H9 (cell line): ENCODE measurements at regions not wholly inside any gene's neighbourhood (a gene's known extent, or its start where the extent isn't known, plus 50 kb on each side); places are given as distances from the start of the nearest gene placed in this dataset.

Experiments used
- DNase-seq: peaks from one replicate; pipeline ENCODE4 v3.0.0-alpha.2; 2017
- H2AFZ ChIP-seq: one replicate; pipeline ENCODE4 v1.6.1; 2013; ENCODE audit warnings: mild to moderate bottlenecking, low read length, control low read depth, moderate library complexity
- H2AK5ac ChIP-seq: 2 replicates; pipeline ENCODE4 v1.6.1; 2013; ENCODE audit warnings: low read length, control low read depth, mixed read lengths; ENCODE audit not compliant: insufficient read length
- H2BK120ac ChIP-seq: one replicate; pipeline ENCODE4 v1.6.1; 2013; ENCODE audit warnings: low read depth, mild to moderate bottlenecking, low read length, control low read depth, inconsistent platforms; ENCODE audit not compliant: poor library complexity, severe bottlenecking
- H2BK12ac ChIP-seq: 2 replicates; pipeline ENCODE4 v1.6.1; 2013; ENCODE audit warnings: low read length, control low read depth, mixed read lengths, low read depth; ENCODE audit not compliant: insufficient read length
- H2BK15ac ChIP-seq: 2 replicates; pipeline ENCODE4 v1.6.1; 2013; ENCODE audit warnings: low read depth, low read length, control low read depth
- H2BK20ac ChIP-seq: one replicate; pipeline ENCODE4 v1.6.1; 2013; ENCODE audit warnings: low read depth, mild to moderate bottlenecking, low read length, control low read depth, inconsistent platforms; ENCODE audit not compliant: poor library complexity, severe bottlenecking
- H2BK5ac ChIP-seq: 2 replicates; pipeline ENCODE4 v1.6.1; 2013; ENCODE audit warnings: low read length, control low read depth, mixed read lengths; ENCODE audit not compliant: insufficient read length
- H3K14ac ChIP-seq: 2 replicates; pipeline ENCODE4 v1.6.1; 2013; ENCODE audit warnings: low read length, control low read depth; ENCODE audit not compliant: insufficient read depth
- H3K18ac ChIP-seq: 2 replicates; pipeline ENCODE4 v1.6.1; 2013; ENCODE audit warnings: low read depth, mild to moderate bottlenecking, mixed read lengths, low read length, control low read depth; ENCODE audit not compliant: insufficient read length
- H3K23ac ChIP-seq: 2 replicates; pipeline ENCODE4 v1.6.1; 2013; ENCODE audit warnings: low read length, control low read depth, mixed read lengths, low read depth; ENCODE audit not compliant: insufficient read length
- H3K23me2 ChIP-seq: 2 replicates; pipeline ENCODE4 v1.6.1; 2013; ENCODE audit warnings: low read depth, mild to moderate bottlenecking, mixed read lengths, low read length, control low read depth; ENCODE audit not compliant: insufficient read length, poor library complexity, severe bottlenecking
- H3K27ac ChIP-seq: 2 replicates; pipeline ENCODE4 v1.5.1; 2013; ENCODE audit warnings: low read length, control low read depth, mixed read lengths, low read depth; ENCODE audit not compliant: insufficient read length
- H3K27me3 ChIP-seq: 2 replicates; pipeline ENCODE4 v1.6.1; 2013; ENCODE audit warnings: low read length, control low read depth, inconsistent platforms; ENCODE audit not compliant: insufficient read depth
- H3K4ac ChIP-seq: 2 replicates; pipeline ENCODE4 v1.6.1; 2013; ENCODE audit warnings: low read depth, mild to moderate bottlenecking, control low read depth, inconsistent platforms, low read length, moderate library complexity
- H3K4me1 ChIP-seq: 2 replicates; pipeline ENCODE4 v1.6.1; 2013; ENCODE audit warnings: low read length, control low read depth, inconsistent platforms; ENCODE audit not compliant: insufficient read depth
- H3K4me2 ChIP-seq: 2 replicates; pipeline ENCODE4 v1.6.1; 2013; ENCODE audit warnings: low read length, control low read depth, mixed read lengths; ENCODE audit not compliant: insufficient read length, insufficient read depth
- H3K56ac ChIP-seq: 2 replicates; pipeline ENCODE4 v1.6.1; 2013; ENCODE audit warnings: low read depth, mild to moderate bottlenecking, mixed read lengths, low read length, control low read depth; ENCODE audit not compliant: insufficient read length
- H3K79me1 ChIP-seq: 2 replicates; pipeline ENCODE4 v1.6.1; 2013; ENCODE audit warnings: low read depth, mild to moderate bottlenecking, moderate library complexity, low read length, control low read depth, inconsistent platforms; ENCODE audit not compliant: insufficient read depth, poor library complexity, severe bottlenecking
- H3K79me2 ChIP-seq: 2 replicates; pipeline ENCODE4 v1.6.1; 2013; ENCODE audit warnings: low read length, control low read depth, inconsistent platforms; ENCODE audit not compliant: insufficient read depth
- H3K9ac ChIP-seq: 2 replicates; pipeline ENCODE4 v1.6.1; 2013; ENCODE audit warnings: low read length, control low read depth, mixed read lengths; ENCODE audit not compliant: insufficient read length; ENCODE audit errors: extremely low read depth
- H3K9me3 ChIP-seq: one replicate; pipeline ENCODE4 v1.6.1; 2013; ENCODE audit warnings: low read depth, low read length, inconsistent platforms; ENCODE audit not compliant: control insufficient read depth
- H3T11ph ChIP-seq: one replicate; pipeline ENCODE4 v1.6.1; 2013; ENCODE audit warnings: mild to moderate bottlenecking, low read length, control low read depth, inconsistent platforms
- H4K20me1 ChIP-seq: one replicate; pipeline ENCODE4 v1.6.1; 2013; ENCODE audit not compliant: control insufficient read depth, insufficient read length, insufficient read depth
- H4K5ac ChIP-seq: 2 replicates; pipeline ENCODE4 v1.6.1; 2013; ENCODE audit warnings: low read depth, mild to moderate bottlenecking, mixed read lengths, low read length, control low read depth; ENCODE audit not compliant: insufficient read length
- H4K8ac ChIP-seq: replicated peaks from 2 replicates; pipeline ENCODE4 v1.6.1; 2013; ENCODE audit warnings: low read length, control low read depth, mixed read lengths, low read depth; ENCODE audit not compliant: insufficient read length
- H4K91ac ChIP-seq: 2 replicates; pipeline ENCODE4 v1.6.1; 2013; ENCODE audit warnings: low read depth, mild to moderate bottlenecking, moderate library complexity, mixed read lengths, low read length, control low read depth; ENCODE audit not compliant: insufficient read length
- H3K27ac Mint-ChIP-seq, 3 experiments: 2 replicates in 2 of 3; 3 replicates in 1 of 3; pipeline ENCODE4 v1.8.0; 2020 to 2021; ENCODE audit warnings: mixed read lengths in 3 of 3, mild to moderate bottlenecking in 1 of 3, moderate library complexity in 1 of 3
- H3K27me3 Mint-ChIP-seq: 2 replicates; pipeline ENCODE4 v1.8.0; 2021; ENCODE audit warnings: low read depth, mild to moderate bottlenecking, moderate library complexity, mixed read lengths
- H3K36me3 Mint-ChIP-seq, 3 experiments: 2 replicates in 2 of 3; 3 replicates in 1 of 3; pipeline ENCODE4 v1.8.0; 2020 to 2021; ENCODE audit warnings: low read depth in 3 of 3, mixed read lengths in 3 of 3; ENCODE audit not compliant: insufficient read depth in 1 of 3
- H3K4me1 Mint-ChIP-seq, 2 experiments: 2 replicates each; pipeline ENCODE4 v1.8.0; 2020; ENCODE audit warnings: mixed read lengths in 2 of 2
- H3K4me3 Mint-ChIP-seq, 2 experiments: 2 replicates in 1 of 2; 3 replicates in 1 of 2; pipeline ENCODE4 v1.8.0; 2020 to 2021; ENCODE audit warnings: mild to moderate bottlenecking in 2 of 2, mixed read lengths in 2 of 2, moderate library complexity in 1 of 2
- H3K9me3 Mint-ChIP-seq, 2 experiments: 2 replicates in 1 of 2; 3 replicates in 1 of 2; pipeline ENCODE4 v1.8.0; 2020; ENCODE audit warnings: mild to moderate bottlenecking in 2 of 2, mixed read lengths in 2 of 2, moderate library complexity in 1 of 2
- CTCF ChIP-seq: fragments of 200-600 bp; sonication (generic); conservative IDR thresholded peaks from 3 replicates; pipeline ENCODE4 v1.8.0; 2021; ENCODE audit warnings: antibody characterized with exemption, mild to moderate bottlenecking
- WGBS: extraction: QIAGEN DNeasy Blood & Tissue Kit; methylation state at CpG from one replicate; pipeline ENCODE4 v1.1.7; 2013; ENCODE audit warnings: missing lambda C conversion rate, low lambda C conversion rate, mixed read lengths; ENCODE audit not compliant: insufficient read length; ENCODE audit errors: extremely low coverage; 5-methylcytosine and 5-hydroxymethylcytosine counted together

GRCh38 chr18:25594351-25594750, 242.4 kb upstream of the ZNF521 start:
- Mint-ChIP-seq H3K27ac (no peak overlapping the region), H3K27me3 (no peaks in the 10 kb centered on the region), H3K4me3 (no peak overlapping the region), H3K4me1 (peaks cover 0 to 8% of the 10 kb centered on the region in 2 experiments; a peak in 2 of 4 replicates), H3K36me3 (no peaks in the 10 kb centered on the region), H3K9me3 (no peaks in the 10 kb centered on the region)
- Histone ChIP-seq H3K56ac (no peak overlapping the region), H3K27ac (no peak overlapping the region), H2BK12ac (no peak overlapping the region), H4K20me1 (no peaks in the 10 kb centered on the region), H3K14ac (no peak overlapping the region), H2AFZ (no peak overlapping the region), H3K4ac (no peak overlapping the region), H4K91ac (no peak overlapping the region), H3K79me2 (no peaks in the 10 kb centered on the region), H2AK5ac (no peak overlapping the region), H2BK120ac (no peak overlapping the region), H2BK15ac (no peak overlapping the region), H2BK20ac (no peak overlapping the region), H4K8ac (no peak overlapping the region), H3K23ac (no peak overlapping the region), H3T11ph (no peak overlapping the region), H2BK5ac (no peak overlapping the region), H3K23me2 (no peaks in the 10 kb centered on the region), H4K5ac (no peak overlapping the region), H3K79me1 (no peaks in the 10 kb centered on the region), H3K27me3 (no peaks in the 10 kb centered on the region), H3K9me3 (no peaks in the 10 kb centered on the region), H3K4me2 (no peak overlapping the region), H3K9ac (no peak overlapping the region), H3K18ac (no peak overlapping the region), H3K4me1 (no peaks in the 10 kb centered on the region)
- no peak for DNase-seq
- WGBS: no CpG with 5 or more reads among the region's 1 CpG
- TF ChIP-seq CTCF: no peak
